HepG2 (cell line): ENCODE measurements at regions not wholly inside any gene's neighbourhood (a gene's known extent, or its start where the extent isn't known, plus 50 kb on each side); places are given as distances from the start of the nearest gene placed in this dataset.

Experiments
- ATAC-seq: fragments of 200-7000 bp; cut with Tn5 transposase; 3 replicates; pipeline ENCODE4 v1.9.1; 2020; ENCODE audit warnings: mild to moderate bottlenecking, moderate library complexity
- BruUV-seq: library from RNA; stranded (reverse); fragments of 400-500 nt; replicated peaks from 2 replicates; lab custom pipeline; 2021; lab: Mats Ljungman, UMichigan
- CTCF ChIA-PET: fragments of 300-600 bp; formaldehyde crosslinking; extraction: SDS; loops from one replicate; lab custom pipeline; 2021; ENCODE audit warnings: low total read pairs, inconsistent platforms, low intra/inter-chr PET ratio; lab: Yijun Ruan, JAX
- POLR2A ChIA-PET: fragments of 350-600 bp; sonication (Branson Sonifier 250); formaldehyde crosslinking; loops from one replicate; lab custom pipeline; 2020; ENCODE audit warnings: antibody characterized with exemption, inconsistent platforms; lab: Yijun Ruan, JAX
- DNase-seq: peaks from one replicate; pipeline ENCODE4 v3.0.0-alpha.2; 2015; ENCODE audit warnings: low spot score
- FAIRE-seq: peaks from 3 replicates; lab custom pipeline; 2011; peaks lifted over from hg19 to GRCh38; lab: Jason Lieb, UNC
- H2AFZ ChIP-seq: one replicate; pipeline ENCODE4 v1.6.1; 2011; ENCODE audit warnings: low read length, inconsistent platforms
- H3K27ac ChIP-seq: fragments of 300-600 bp; 3 replicates; pipeline ENCODE4 v1.8.0; 2011; ENCODE audit warnings: mixed run types, mild to moderate bottlenecking, mixed read lengths, low read length, inconsistent platforms; ENCODE audit not compliant: insufficient read depth; ENCODE audit errors: extremely low read length
- H3K27me3 ChIP-seq, 2 experiments: fragments of 200-600 bp in 1 of 2; 2 replicates in 1 of 2; 3 replicates in 1 of 2; pipeline versions ENCODE4 v1.6.0 to v1.8.0; 2011; ENCODE audit warnings: low read length in 2 of 2, mild to moderate bottlenecking in 2 of 2, moderate library complexity in 2 of 2, inconsistent platforms in 1 of 2; ENCODE audit not compliant: insufficient read depth in 2 of 2, control insufficient read depth in 1 of 2
- H3K36me3 ChIP-seq, 2 experiments: fragments of 200-600 bp in 1 of 2; replicated peaks in 1 of 2; 2 replicates in 1 of 2; 3 replicates in 1 of 2; pipeline versions ENCODE4 v1.5.1 to v1.8.0; 2011; ENCODE audit warnings: low read length in 2 of 2, inconsistent platforms in 1 of 2; ENCODE audit not compliant: insufficient read depth in 2 of 2, control insufficient read depth in 1 of 2
- H3K4me1 ChIP-seq: 2 replicates; pipeline ENCODE4 v1.5.1; 2012; ENCODE audit warnings: low read length, inconsistent platforms; ENCODE audit not compliant: insufficient read depth
- H3K4me2 ChIP-seq: 2 replicates; pipeline ENCODE4 v1.6.0; 2011; ENCODE audit warnings: low read depth, low read length, inconsistent platforms
- H3K4me3 ChIP-seq, 3 experiments: fragments of 200-600 bp in 1 of 3; sonication (generic), shearing (Covaris generic) in 1 of 3; replicated peaks in 1 of 3; 2 replicates each; pipeline ENCODE4 v1.5.1; 2011 to 2016; ENCODE audit warnings: low read length in 3 of 3, inconsistent platforms in 2 of 3, low read depth in 2 of 3, mild to moderate bottlenecking in 2 of 3, control low read depth in 1 of 3, mixed read lengths in 1 of 3; ENCODE audit not compliant: insufficient read depth in 1 of 3
- H3K79me2 ChIP-seq: one replicate; pipeline ENCODE4 v1.6.1; 2011; ENCODE audit warnings: low read length, inconsistent platforms; ENCODE audit not compliant: insufficient read depth
- H3K9ac ChIP-seq: 2 replicates; pipeline ENCODE4 v1.6.0; 2011; ENCODE audit warnings: mild to moderate bottlenecking, low read depth, low read length, inconsistent platforms; ENCODE audit not compliant: insufficient read depth
- H3K9me3 ChIP-seq: 2 replicates; pipeline ENCODE4 v1.5.1; 2012; ENCODE audit warnings: mild to moderate bottlenecking, low read length
- H4K20me1 ChIP-seq: 2 replicates; pipeline ENCODE4 v1.6.0; 2011; ENCODE audit warnings: inconsistent platforms, mild to moderate bottlenecking, low read length, moderate library complexity; ENCODE audit not compliant: insufficient read depth
- BCLAF1 ChIP-seq: fragments of 450-650 bp; IDR thresholded peaks from 2 replicates; pipeline ENCODE4 v1.6.1; 2017; ENCODE audit warnings: mild to moderate bottlenecking
- ETV5 ChIP-seq: IDR thresholded peaks from 2 replicates; pipeline ENCODE4 v1.6.1; 2018; ENCODE audit warnings: missing biosample characterization, missing genetic modification reagents, inconsistent platforms, borderline replicate concordance
- GTF3A ChIP-seq: sonication (generic); formaldehyde crosslinking; conservative IDR thresholded peaks from 2 replicates; pipeline ENCODE4 v1.4.0; 2020; ENCODE audit warnings: mild to moderate bottlenecking, missing genetic modification reagents
- KDM3A ChIP-seq: IDR thresholded peaks from 2 replicates; pipeline ENCODE4 v1.6.1; 2018; ENCODE audit warnings: low read depth, missing compliant biosample characterization
- POGK ChIP-seq: sonication (generic); formaldehyde crosslinking; conservative IDR thresholded peaks from 2 replicates; pipeline ENCODE4 v1.8.0; 2022; ENCODE audit warnings: mild to moderate bottlenecking, moderate library complexity, missing genetic modification reagents
- SPEN ChIP-seq: sonication (generic); formaldehyde crosslinking; IDR thresholded peaks from 2 replicates; pipeline ENCODE4 v1.5.1; 2020; ENCODE audit warnings: low read depth, mild to moderate bottlenecking, missing genetic modification reagents
- WIZ ChIP-seq: sonication (generic); formaldehyde crosslinking; IDR thresholded peaks from 2 replicates; pipeline ENCODE4 v1.5.1; 2020; ENCODE audit warnings: mild to moderate bottlenecking, missing genetic modification reagents
- ZBTB40 ChIP-seq, 2 experiments: fragments of 450-650 bp in 1 of 2; sonication (generic) in 1 of 2; formaldehyde crosslinking in 1 of 2; IDR thresholded peaks; 2 replicates each; pipeline versions ENCODE4 v1.6.1 to v1.8.0; 2016 to 2022; ENCODE audit warnings: antibody characterized with exemption in 1 of 2, mild to moderate bottlenecking in 1 of 2, missing genetic modification reagents in 1 of 2
- ZNF550 ChIP-seq: sonication (generic); formaldehyde crosslinking; IDR thresholded peaks from 2 replicates; pipeline ENCODE4 v1.4.0; 2020; ENCODE audit warnings: mild to moderate bottlenecking, missing genetic modification reagents, borderline replicate concordance
- ZNF660 ChIP-seq: sonication (generic); formaldehyde crosslinking; IDR thresholded peaks from 2 replicates; pipeline ENCODE4 v1.5.1; 2020; ENCODE audit warnings: mild to moderate bottlenecking, low read depth, missing genetic modification reagents, borderline replicate concordance
- ZNF75D ChIP-seq: sonication (generic); formaldehyde crosslinking; IDR thresholded peaks from 2 replicates; pipeline ENCODE4 v1.8.1; 2023; ENCODE audit warnings: missing genetic modification reagents, mild to moderate bottlenecking, borderline replicate concordance
- in situ Hi-C: cut with HindIII; loops from 2 replicates; pipeline ENCODE4 v1.10.0; 2017; ENCODE audit warnings: low pct_unique_long_range_greater_than_20kb; ENCODE audit not compliant: extremely low pct_ligation_motif_present
- intact Hi-C: fragments of 100-400 bp; cut with micrococcal nuclease; formaldehyde crosslinking; loops from one replicate; pipeline ENCODE4 v1.10.0; 2022; ENCODE audit not compliant: unreplicated experiment

GRCh38 chr21:16837321-16837720 lies 675.5 kb upstream of the CXADR start:
- H4K20me1 ChIP-seq: no peaks in the 10 kb centered on the region
- H3K4me1 ChIP-seq: no peaks in the 10 kb centered on the region
- POLR2A ChIA-PET: no interaction called here
- H3K27me3 ChIP-seq: no peaks in the 10 kb centered on the region
- intact Hi-C loops: no loop called here
- H3K4me3 ChIP-seq: no peak overlapping the region
- no peak overlapping the region for H2AFZ ChIP-seq
- ATAC-seq (no peak), DNase-seq (no peak), FAIRE-seq (no peak)
- H3K9ac ChIP-seq: no peak overlapping the region
- CTCF ChIA-PET: no interaction called here
- H3K27ac ChIP-seq: no peak overlapping the region
- H3K79me2 ChIP-seq: no peaks in the 10 kb centered on the region
- in situ Hi-C loops: no loop called here
- H3K9me3 ChIP-seq: no peaks in the 10 kb centered on the region
- H3K4me2 ChIP-seq: no peak overlapping the region
- no peaks in the 10 kb centered on the region for H3K36me3 ChIP-seq
- no TSS peak for BruUV-seq
- TF ChIP-seq SPEN (CRISPR knock-in tag): no peak
- no peak for TF ChIP-seq ZNF75D (CRISPR knock-in tag)
- TF ChIP-seq BCLAF1: no peak
- no peak for TF ChIP-seq WIZ (CRISPR knock-in tag)
- no peak for TF ChIP-seq POGK (CRISPR knock-in tag)
- no peak for TF ChIP-seq ETV5 (CRISPR knock-in tag)
- no peak for TF ChIP-seq ZNF660
- no peak for TF ChIP-seq GTF3A (CRISPR knock-in tag)
- TF ChIP-seq ZNF550: no peak
- TF ChIP-seq KDM3A (CRISPR knock-in tag): no peak
- TF ChIP-seq ZBTB40 (IDR thresholded peaks at IDR 0.05): no peak
- TF ChIP-seq ZBTB40 (CRISPR knock-in tag; IDR thresholded peaks at IDR 0.05): no peak
